Activated CD8-positive, alpha-beta T cell treated with anti-CD3 and anti-CD28 coated beads for 36 hours (primary cell): ENCODE measurements at regions not wholly inside any gene's neighbourhood (a gene's known extent, or its start where the extent isn't known, plus 50 kb on each side); places are given as distances from the start of the nearest gene placed in this dataset.

Experiments
- ATAC-seq: fragments of 200-7000 bp; cut with Tn5 transposase; one replicate; pipeline ENCODE4 v1.10.0; 2021; ENCODE audit warnings: mild to moderate bottlenecking, moderate library complexity
- CTCF ChIA-PET: fragments of 350-600 bp; sonication (Branson Sonifier 250); formaldehyde crosslinking; loops from one replicate; lab custom pipeline; 2021; ENCODE audit warnings: antibody characterized with exemption; lab: Charles Lee
- POLR2A ChIA-PET: fragments of 350-600 bp; sonication (Branson Sonifier 250); formaldehyde crosslinking; loops from one replicate; lab custom pipeline; 2021; ENCODE audit warnings: antibody characterized with exemption; lab: Charles Lee
- DNase-seq: peaks from one replicate; pipeline ENCODE4 v3.0.0-alpha.2; 2020
- H3K27ac Mint-ChIP-seq: one replicate; pipeline ENCODE4 v1.8.0; 2021; ENCODE audit warnings: mild to moderate bottlenecking, mixed read lengths
- H3K27me3 Mint-ChIP-seq: one replicate; pipeline ENCODE4 v1.8.0; 2021; ENCODE audit warnings: mixed read lengths
- H3K36me3 Mint-ChIP-seq: one replicate; pipeline ENCODE4 v1.8.0; 2021; ENCODE audit warnings: low read depth, mixed read lengths
- H3K4me1 Mint-ChIP-seq: one replicate; pipeline ENCODE4 v1.8.0; 2021; ENCODE audit warnings: low read depth, mixed read lengths
- H3K4me3 Mint-ChIP-seq: one replicate; pipeline ENCODE4 v1.8.0; 2021; ENCODE audit warnings: mild to moderate bottlenecking, moderate library complexity, mixed read lengths
- H3K9me3 Mint-ChIP-seq: one replicate; pipeline ENCODE4 v1.8.0; 2021; ENCODE audit warnings: mixed read lengths
- intact Hi-C: fragments of 100-400 bp; cut with micrococcal nuclease; formaldehyde crosslinking; loops from one replicate; pipeline ENCODE4 v1.10.0; 2022
- TF ChIP-seq, protein P1 (sequence below): fragments of 200-600 bp; IDR thresholded peaks from one replicate; pipeline ENCODE4 v1.8.0; 2022; ENCODE audit warnings: antibody characterized with exemption, mild to moderate bottlenecking

- CTCF ChIA-PET: no interaction called here
- ATAC-seq (no peak), DNase-seq (no peak)
- H3K4me1 Mint-ChIP-seq: no peaks in the 10 kb centered on the region
- POLR2A ChIA-PET: no interaction called here
- H3K36me3 Mint-ChIP-seq: no peaks in the 10 kb centered on the region
- H3K9me3 Mint-ChIP-seq: no peaks in the 10 kb centered on the region
- no peak overlapping the region for H3K27ac Mint-ChIP-seq
- TF ChIP-seq, protein P1, sequence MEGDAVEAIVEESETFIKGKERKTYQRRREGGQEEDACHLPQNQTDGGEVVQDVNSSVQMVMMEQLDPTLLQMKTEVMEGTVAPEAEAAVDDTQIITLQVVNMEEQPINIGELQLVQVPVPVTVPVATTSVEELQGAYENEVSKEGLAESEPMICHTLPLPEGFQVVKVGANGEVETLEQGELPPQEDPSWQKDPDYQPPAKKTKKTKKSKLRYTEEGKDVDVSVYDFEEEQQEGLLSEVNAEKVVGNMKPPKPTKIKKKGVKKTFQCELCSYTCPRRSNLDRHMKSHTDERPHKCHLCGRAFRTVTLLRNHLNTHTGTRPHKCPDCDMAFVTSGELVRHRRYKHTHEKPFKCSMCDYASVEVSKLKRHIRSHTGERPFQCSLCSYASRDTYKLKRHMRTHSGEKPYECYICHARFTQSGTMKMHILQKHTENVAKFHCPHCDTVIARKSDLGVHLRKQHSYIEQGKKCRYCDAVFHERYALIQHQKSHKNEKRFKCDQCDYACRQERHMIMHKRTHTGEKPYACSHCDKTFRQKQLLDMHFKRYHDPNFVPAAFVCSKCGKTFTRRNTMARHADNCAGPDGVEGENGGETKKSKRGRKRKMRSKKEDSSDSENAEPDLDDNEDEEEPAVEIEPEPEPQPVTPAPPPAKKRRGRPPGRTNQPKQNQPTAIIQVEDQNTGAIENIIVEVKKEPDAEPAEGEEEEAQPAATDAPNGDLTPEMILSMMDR: no peak
- H3K4me3 Mint-ChIP-seq: no peak overlapping the region
- no peaks in the 10 kb centered on the region for H3K27me3 Mint-ChIP-seq
- intact Hi-C loops: no loop called here
Measured at GRCh38 chr9:108620767-108621166, 235.0 kb downstream of the ACTL7B start.

DNA sequence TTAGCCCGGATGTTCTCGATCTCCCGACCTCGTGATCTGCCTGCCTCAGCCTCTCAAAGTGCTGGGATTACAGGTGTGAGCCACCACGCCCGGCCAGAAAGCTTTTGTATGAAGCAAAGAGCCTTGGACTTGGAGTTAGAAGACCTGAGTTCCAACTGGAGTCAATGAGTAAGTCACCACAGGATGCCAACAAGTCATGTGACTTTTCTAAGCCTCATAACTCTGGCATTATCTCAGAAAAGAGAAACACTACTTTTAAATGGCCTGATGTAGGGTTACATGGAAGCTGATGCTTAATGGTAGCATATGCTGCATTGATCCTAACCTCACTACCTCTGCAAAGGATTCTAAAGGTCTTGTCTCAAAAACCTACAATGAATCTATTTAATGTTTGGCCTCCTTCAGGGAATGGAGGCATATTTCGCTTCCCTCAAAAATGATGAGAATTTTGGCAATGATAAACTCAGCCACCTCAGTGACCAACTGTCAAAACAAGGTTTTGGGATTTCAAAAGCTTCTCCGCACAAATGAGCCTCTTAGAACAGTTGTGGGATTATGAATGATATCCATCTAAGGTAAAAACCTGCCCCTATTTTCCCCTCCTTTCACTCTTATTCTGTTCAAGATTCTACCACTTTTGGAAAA is 236.8 kb downstream of the ACTL7B start:
- ChIA-PET CTCF (no interaction called here), POLR2A (no interaction called here)
- TF ChIP-seq, protein P1: no peak
- Mint-ChIP-seq H3K9me3 (no peaks in the 10 kb centered on the region), H3K4me3 (no peak overlapping the region), H3K36me3 (no peaks in the 10 kb centered on the region), H3K4me1 (no peaks in the 10 kb centered on the region), H3K27me3 (no peaks in the 10 kb centered on the region), H3K27ac (no peak overlapping the region)
- intact Hi-C loops: no loop called here
- DNase-seq (no peak), ATAC-seq (no peak)

GRCh38 chr9:108617676-108618075 is 238.1 kb downstream of the ACTL7B start:
- no peak for ATAC-seq
- CTCF ChIA-PET: no interaction called here
- no peak overlapping the region for H3K4me3 Mint-ChIP-seq
- no peaks in the 10 kb centered on the region for H3K4me1 Mint-ChIP-seq
- no peak overlapping the region for H3K27ac Mint-ChIP-seq
- POLR2A ChIA-PET: no interaction called here
- H3K36me3 Mint-ChIP-seq: no peaks in the 10 kb centered on the region
- H3K9me3 Mint-ChIP-seq: no peaks in the 10 kb centered on the region
- TF ChIP-seq, protein P1: no peak
- intact Hi-C loops: no loop called here
- no peaks in the 10 kb centered on the region for H3K27me3 Mint-ChIP-seq
- no peak for DNase-seq

- H3K27me3 Mint-ChIP-seq: no peaks in the 10 kb centered on the region
- H3K27ac Mint-ChIP-seq: no peak overlapping the region
- ATAC-seq (no peak), DNase-seq (no peak)
- no peaks in the 10 kb centered on the region for H3K36me3 Mint-ChIP-seq
- ChIA-PET CTCF (interaction anchor here (1.3 kb wide), 1 partner anchor 40 kb away, joined by 3 read pairs; no protein-coding TSS in a partner anchor), POLR2A (no interaction called here)
- intact Hi-C loops: no loop called here
- H3K4me3 Mint-ChIP-seq: no peak overlapping the region
- no peaks in the 10 kb centered on the region for H3K4me1 Mint-ChIP-seq
- H3K9me3 Mint-ChIP-seq: no peaks in the 10 kb centered on the region
- TF ChIP-seq, protein P1: no peak
Measured at GRCh38 chr9:108615152-108615551, 240.6 kb downstream of the ACTL7B start.

DNA sequence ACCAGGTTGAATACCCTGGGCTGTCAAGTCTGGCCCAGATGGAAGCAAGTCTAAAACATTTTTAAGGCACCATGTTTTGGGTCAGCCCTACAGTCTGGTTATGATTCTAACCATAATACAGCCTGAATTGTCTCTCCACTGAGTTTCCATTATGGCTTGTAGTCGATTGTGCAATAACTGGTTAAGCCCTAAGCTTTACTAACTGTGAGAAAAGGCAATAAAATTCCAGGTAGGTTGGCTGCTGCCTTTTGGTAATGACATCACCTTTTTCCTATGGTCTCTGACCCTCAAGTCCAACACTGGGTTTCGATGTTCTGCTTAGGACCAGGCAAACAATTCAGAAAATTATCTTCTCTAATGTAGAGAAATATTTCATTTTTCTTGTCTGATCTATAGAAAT is 243.3 kb downstream of the ACTL7B start:
- ChIA-PET POLR2A (no interaction called here), CTCF (no interaction called here)
- Mint-ChIP-seq H3K27me3 (no peaks in the 10 kb centered on the region), H3K27ac (no peak overlapping the region), H3K4me1 (no peaks in the 10 kb centered on the region), H3K4me3 (no peak overlapping the region), H3K9me3 (no peaks in the 10 kb centered on the region), H3K36me3 (no peaks in the 10 kb centered on the region)
- ATAC-seq (no peak), DNase-seq (no peak)
- intact Hi-C loops: no loop called here
- TF ChIP-seq, protein P1: no peak
